ENCODE measurements at regions not wholly inside any gene's neighbourhood (a gene's known extent, or its start where the extent isn't known, plus 50 kb on each side); places are given as distances from the start of the nearest gene placed in this dataset.

- Histone ChIP-seq H3K4me2 (ENCODE audit: insufficient read depth, insufficient read length, low read length) (no peak overlapping the region), H4K8ac (replicated peaks; ENCODE audit: insufficient read length, low read depth, low read length) (no peak overlapping the region), H3K23ac (ENCODE audit: insufficient read length, low read depth, low read length) (no peak overlapping the region), H3K18ac (ENCODE audit: insufficient read length, low read depth, low read length) (no peak overlapping the region), H3K14ac (ENCODE audit: insufficient read depth, low read length) (no peak overlapping the region), H4K91ac (ENCODE audit: insufficient read length, low read depth, low read length) (no peak overlapping the region), H2AK5ac (ENCODE audit: insufficient read length, low read length) (no peak overlapping the region), H2BK20ac (ENCODE audit: low read depth, low read length, poor library complexity, severe bottlenecking) (no peak overlapping the region), H2AFZ (ENCODE audit: low read length) (no peak overlapping the region), H3K27ac (ENCODE audit: insufficient read length, low read depth, low read length) (no peak overlapping the region), H2BK12ac (ENCODE audit: insufficient read length, low read depth, low read length) (no peak overlapping the region), H3K9ac (ENCODE audit: extremely low read depth, insufficient read length, low read length) (no peak overlapping the region), H2BK5ac (ENCODE audit: insufficient read length, low read length) (no peak overlapping the region), H3K23me2 (ENCODE audit: insufficient read length, low read depth, low read length, poor library complexity, severe bottlenecking) (no peaks in the 10 kb centered on the region), H3T11ph (ENCODE audit: low read length) (no peak overlapping the region), H2BK120ac (ENCODE audit: low read depth, low read length, poor library complexity, severe bottlenecking) (no peak overlapping the region), H3K4ac (ENCODE audit: low read depth, low read length) (no peak overlapping the region), H4K20me1 (ENCODE audit: control insufficient read depth, insufficient read depth, insufficient read length) (no peaks in the 10 kb centered on the region), H3K56ac (ENCODE audit: insufficient read length, low read depth, low read length) (no peak overlapping the region), H3K27me3 (ENCODE audit: insufficient read depth, low read length) (no peaks in the 10 kb centered on the region), H2BK15ac (ENCODE audit: low read depth, low read length) (no peak overlapping the region), H3K9me3 (ENCODE audit: control insufficient read depth, low read depth, low read length) (no peaks in the 10 kb centered on the region), H3K79me2 (ENCODE audit: insufficient read depth, low read length) (no peaks in the 10 kb centered on the region), H4K5ac (ENCODE audit: insufficient read length, low read depth, low read length) (no peak overlapping the region), H3K79me1 (ENCODE audit: insufficient read depth, low read depth, low read length, poor library complexity, severe bottlenecking) (no peaks in the 10 kb centered on the region), H3K4me1 (ENCODE audit: insufficient read depth, low read length) (no peaks in the 10 kb centered on the region)
- DNase-seq = no peak
- Mint-ChIP-seq H3K4me1 (no peaks in the 10 kb centered on the region), H3K4me3 (no peak overlapping the region), H3K9me3 (no peaks in the 10 kb centered on the region), H3K36me3 (ENCODE audit: insufficient read depth in 1 of 3, low read depth in 3 of 3) (no peaks in the 10 kb centered on the region), H3K27me3 (ENCODE audit: low read depth) (no peaks in the 10 kb centered on the region), H3K27ac (no peak overlapping the region)
- no CpG with 5 or more reads among the region's 1 CpG for WGBS (ENCODE audit: extremely low coverage, insufficient read length, low lambda C conversion rate)
- no peak for TF ChIP-seq CTCF (conservative IDR thresholded peaks at IDR 0.05)
Measured at GRCh38 chr3:22666736-22667135, 536.4 kb upstream of the UBE2E2 start.
